B cell (primary cell): ENCODE measurements at regions not wholly inside any gene's neighbourhood (a gene's known extent, or its start where the extent isn't known, plus 50 kb on each side); places are given as distances from the start of the nearest gene placed in this dataset.

Source experiments
- CTCF ChIP-seq: fragments of 200-600 bp; IDR thresholded peaks from one replicate; pipeline ENCODE4 v1.8.0; 2022; ENCODE audit warnings: antibody characterized with exemption, mild to moderate bottlenecking
- EZH2 ChIP-seq: IDR thresholded peaks from 2 replicates; pipeline ENCODE4 v1.6.1; 2012; ENCODE audit warnings: borderline replicate concordance, low read depth, mild to moderate bottlenecking, moderate library complexity, low read length; ENCODE audit not compliant: insufficient read depth, poor library complexity, severe bottlenecking

GRCh38 chr3:72263223-72263990 lies 478.5 kb upstream of the PROK2 start:
- TF ChIP-seq CTCF (no peak), EZH2 (no peak)
